CD14-positive monocyte (primary cell): ENCODE measurements at regions not wholly inside any gene's neighbourhood (a gene's known extent, or its start where the extent isn't known, plus 50 kb on each side); places are given as distances from the start of the nearest gene placed in this dataset.

Experiments
- DNase-seq, 3 donors: peaks; one replicate each; pipeline ENCODE4 v3.0.0-alpha.2; 2011 to 2022
- H2AFZ ChIP-seq: 2 replicates; pipeline ENCODE4 v1.6.0; 2012; ENCODE audit warnings: mild to moderate bottlenecking, low read depth, low read length, inconsistent platforms; ENCODE audit not compliant: insufficient read depth, poor library complexity, severe bottlenecking
- H3K27ac ChIP-seq, 2 donors: 1 replicate in 1 of 2; 2 replicates in 1 of 2; pipeline ENCODE4 v1.5.1; 2012 to 2013; ENCODE audit warnings: low read length in 2 of 2, control low read depth in 1 of 2, inconsistent platforms in 1 of 2, low read depth in 1 of 2, mild to moderate bottlenecking in 1 of 2
- H3K27me3 ChIP-seq, 2 donors: one replicate each; pipeline versions ENCODE4 v1.6.0 to v1.6.1; 2011 to 2013; ENCODE audit warnings: low read length in 2 of 2; ENCODE audit not compliant: control insufficient read depth in 2 of 2, insufficient read depth in 2 of 2
- H3K36me3 ChIP-seq, 2 donors: replicated peaks in 1 of 2; 1 replicate in 1 of 2; 2 replicates in 1 of 2; pipeline versions ENCODE4 v1.5.1 to v1.6.1; 2012 to 2013; ENCODE audit warnings: low read length in 2 of 2, control low read depth in 1 of 2, inconsistent platforms in 1 of 2, mild to moderate bottlenecking in 1 of 2; ENCODE audit not compliant: insufficient read depth in 2 of 2, control insufficient read depth in 1 of 2
- H3K4me1 ChIP-seq, 2 donors: 1 replicate in 1 of 2; 2 replicates in 1 of 2; pipeline versions ENCODE4 v1.5.1 to v1.6.1; 2012 to 2013; ENCODE audit warnings: low read length in 2 of 2, control low read depth in 1 of 2, inconsistent platforms in 1 of 2, mild to moderate bottlenecking in 1 of 2, moderate library complexity in 1 of 2; ENCODE audit not compliant: insufficient read depth in 2 of 2, control insufficient read depth in 1 of 2
- H3K4me2 ChIP-seq: replicated peaks from 2 replicates; pipeline ENCODE3; 2012; ENCODE audit warnings: low read length, moderate library complexity, mild to moderate bottlenecking; ENCODE audit not compliant: poor library complexity, severe bottlenecking; ENCODE audit errors: extremely low read depth
- H3K4me3 ChIP-seq, 3 experiments: fragments of 200-600 bp in 1 of 3; sonication (generic) in 1 of 3; replicated peaks in 1 of 3; 1 replicate in 2 of 3; 2 replicates in 1 of 3; pipeline ENCODE4 v1.5.1; 2011 to 2013; ENCODE audit warnings: low read length in 3 of 3, mild to moderate bottlenecking in 3 of 3, control low read depth in 2 of 3, low read depth in 2 of 3, inconsistent platforms in 1 of 3, moderate library complexity in 1 of 3
- H3K79me2 ChIP-seq: 2 replicates; pipeline ENCODE4 v1.6.0; 2012; ENCODE audit warnings: mild to moderate bottlenecking, control low read depth, inconsistent platforms, low read length, moderate library complexity; ENCODE audit not compliant: insufficient read depth
- H3K9ac ChIP-seq: 2 replicates; pipeline ENCODE4 v1.6.0; 2017; ENCODE audit warnings: low read length, mild to moderate bottlenecking; ENCODE audit not compliant: insufficient read depth, poor library complexity, severe bottlenecking
- H3K9me3 ChIP-seq, 2 donors: replicated peaks in 1 of 2; 1 replicate in 1 of 2; 2 replicates in 1 of 2; pipeline versions ENCODE4 v1.5.1 to v1.6.1; 2012 to 2013; ENCODE audit warnings: low read length in 2 of 2, control low read depth in 1 of 2; ENCODE audit not compliant: control insufficient read depth in 1 of 2, insufficient read depth in 1 of 2
- H4K20me1 ChIP-seq: 2 replicates; pipeline ENCODE4 v1.6.0; 2012; ENCODE audit warnings: mild to moderate bottlenecking, low read length, control low read depth, moderate library complexity; ENCODE audit not compliant: insufficient read depth
- H3K27ac Mint-ChIP-seq, 7 donors: one replicate each; pipeline ENCODE4 v1.8.0; 2020; ENCODE audit warnings: mild to moderate bottlenecking in 7 of 7, mixed read lengths in 7 of 7, moderate library complexity in 6 of 7, inconsistent platforms in 2 of 7
- H3K27me3 Mint-ChIP-seq, 3 donors: one replicate each; pipeline ENCODE4 v1.8.0; 2021 to 2022; ENCODE audit warnings: low read depth in 3 of 3, mild to moderate bottlenecking in 3 of 3, mixed read lengths in 3 of 3, moderate library complexity in 3 of 3, inconsistent platforms in 1 of 3
- H3K36me3 Mint-ChIP-seq, 2 donors: one replicate each; pipeline ENCODE4 v1.8.0; 2020; ENCODE audit warnings: mixed read lengths in 2 of 2, inconsistent platforms in 1 of 2, mild to moderate bottlenecking in 1 of 2
- H3K4me1 Mint-ChIP-seq: one replicate; pipeline ENCODE4 v1.8.0; 2020; ENCODE audit warnings: mild to moderate bottlenecking, mixed read lengths
- H3K4me3 Mint-ChIP-seq, 2 donors: one replicate each; pipeline ENCODE4 v1.8.0; 2020; ENCODE audit warnings: mild to moderate bottlenecking in 2 of 2, mixed read lengths in 2 of 2, moderate library complexity in 1 of 2
- H3K9me3 Mint-ChIP-seq, 7 donors: one replicate each; pipeline ENCODE4 v1.8.0; 2020 to 2022; ENCODE audit warnings: mixed read lengths in 7 of 7, mild to moderate bottlenecking in 6 of 7, moderate library complexity in 6 of 7, inconsistent platforms in 2 of 7
- whole genome bisulfite sequencing: methylation state at CpG from one replicate; pipeline ENCODE4 v1.1.5; 2013; ENCODE audit warnings: missing lambda C conversion rate; ENCODE audit not compliant: insufficient coverage; 5-methylcytosine and 5-hydroxymethylcytosine counted together
- intact Hi-C, 2 donors: fragments of 100-400 bp; cut with micrococcal nuclease; formaldehyde crosslinking; loops; one replicate each; pipeline versions ENCODE4 v1.15.0 to v1.15.1; 2023
- TF ChIP-seq, protein P1 (sequence below): fragments of 200-600 bp; IDR thresholded peaks from one replicate; pipeline ENCODE4 v1.8.0; 2022; ENCODE audit warnings: antibody characterized with exemption, mild to moderate bottlenecking

DNA sequence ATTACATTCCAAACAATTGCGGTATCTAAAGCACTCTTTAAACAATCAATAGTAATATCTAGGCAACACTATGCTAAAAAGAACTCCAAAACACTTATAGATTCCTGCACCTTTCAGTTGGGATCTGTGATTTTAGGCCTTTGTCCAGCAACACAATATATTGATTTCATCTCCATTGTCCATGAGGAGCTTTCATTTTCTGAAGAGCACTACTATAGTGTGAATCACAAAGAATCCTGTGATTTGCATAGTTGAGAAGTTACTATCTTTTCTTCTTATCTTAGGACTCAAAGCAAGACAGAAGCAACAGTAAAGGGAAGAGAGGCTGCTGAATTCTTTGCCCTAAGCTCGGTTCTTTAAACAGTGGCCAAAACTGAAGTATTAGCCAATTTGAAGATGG, 846.8 kb downstream of the IPMK start:
- H3K4me3 Mint-ChIP-seq, result no peak overlapping the region
- TF ChIP-seq, protein P1, sequence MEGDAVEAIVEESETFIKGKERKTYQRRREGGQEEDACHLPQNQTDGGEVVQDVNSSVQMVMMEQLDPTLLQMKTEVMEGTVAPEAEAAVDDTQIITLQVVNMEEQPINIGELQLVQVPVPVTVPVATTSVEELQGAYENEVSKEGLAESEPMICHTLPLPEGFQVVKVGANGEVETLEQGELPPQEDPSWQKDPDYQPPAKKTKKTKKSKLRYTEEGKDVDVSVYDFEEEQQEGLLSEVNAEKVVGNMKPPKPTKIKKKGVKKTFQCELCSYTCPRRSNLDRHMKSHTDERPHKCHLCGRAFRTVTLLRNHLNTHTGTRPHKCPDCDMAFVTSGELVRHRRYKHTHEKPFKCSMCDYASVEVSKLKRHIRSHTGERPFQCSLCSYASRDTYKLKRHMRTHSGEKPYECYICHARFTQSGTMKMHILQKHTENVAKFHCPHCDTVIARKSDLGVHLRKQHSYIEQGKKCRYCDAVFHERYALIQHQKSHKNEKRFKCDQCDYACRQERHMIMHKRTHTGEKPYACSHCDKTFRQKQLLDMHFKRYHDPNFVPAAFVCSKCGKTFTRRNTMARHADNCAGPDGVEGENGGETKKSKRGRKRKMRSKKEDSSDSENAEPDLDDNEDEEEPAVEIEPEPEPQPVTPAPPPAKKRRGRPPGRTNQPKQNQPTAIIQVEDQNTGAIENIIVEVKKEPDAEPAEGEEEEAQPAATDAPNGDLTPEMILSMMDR, result no peak
- H3K4me2 ChIP-seq, result no peak overlapping the region
- no peak overlapping the region for H2AFZ ChIP-seq
- no peaks in the 10 kb centered on the region for H3K4me1 ChIP-seq
- H3K27me3 ChIP-seq, result no peaks in the 10 kb centered on the region
- WGBS, result 75% methylated on average over 1 of the region's 2 CpGs
- H3K79me2 ChIP-seq, result no peaks in the 10 kb centered on the region
- H3K27me3 Mint-ChIP-seq, result no peaks in the 10 kb centered on the region
- H3K36me3 ChIP-seq, result no peaks in the 10 kb centered on the region
- H3K9me3 ChIP-seq, result no peaks in the 10 kb centered on the region
- H3K9ac ChIP-seq, result no peak overlapping the region
- intact Hi-C loops, result no loop called here
- no peak overlapping the region for H3K27ac Mint-ChIP-seq
- H3K4me3 ChIP-seq, result no peak overlapping the region
- H3K9me3 Mint-ChIP-seq, result peaks cover 0 to 5% (median 2%) of the 10 kb centered on the region in 7 donors
- DNase-seq, result no peak
- H4K20me1 ChIP-seq, result no peaks in the 10 kb centered on the region
- H3K27ac ChIP-seq, result no peak overlapping the region
- no peaks in the 10 kb centered on the region for H3K4me1 Mint-ChIP-seq
- H3K36me3 Mint-ChIP-seq, result no peaks in the 10 kb centered on the region

DNA sequence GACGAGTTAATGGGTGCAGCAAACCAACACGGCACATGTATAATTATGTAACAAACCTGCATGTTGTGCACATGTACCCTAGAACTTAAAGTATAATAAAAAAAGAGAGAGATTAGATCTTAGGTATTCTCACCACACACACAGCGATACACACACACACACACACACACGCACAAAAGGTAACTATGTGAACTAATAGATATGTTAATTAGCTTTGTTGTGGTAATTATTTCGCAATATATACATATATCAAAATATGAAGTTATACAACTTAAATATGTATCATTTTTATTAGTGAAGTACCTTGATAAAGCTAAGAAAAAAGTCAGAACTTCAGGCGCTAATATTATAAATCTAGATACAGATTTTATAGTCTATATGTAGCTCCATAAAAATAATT, 849.2 kb downstream of the IPMK start:
- Mint-ChIP-seq H3K27ac (no peak overlapping the region), H3K36me3 (no peaks in the 10 kb centered on the region), H3K27me3 (no peaks in the 10 kb centered on the region), H3K9me3 (peaks cover 0 to 5% (median 3%) of the 10 kb centered on the region in 7 donors), H3K4me3 (no peak overlapping the region), H3K4me1 (no peaks in the 10 kb centered on the region)
- TF ChIP-seq, protein P1, result no peak
- Histone ChIP-seq H3K4me2 (no peak overlapping the region), H3K27ac (no peak overlapping the region), H3K79me2 (no peaks in the 10 kb centered on the region), H4K20me1 (no peaks in the 10 kb centered on the region), H3K9ac (no peak overlapping the region), H2AFZ (no peak overlapping the region), H3K36me3 (no peaks in the 10 kb centered on the region), H3K27me3 (no peaks in the 10 kb centered on the region), H3K9me3 (no peaks in the 10 kb centered on the region), H3K4me3 (no peak overlapping the region), H3K4me1 (no peaks in the 10 kb centered on the region)
- intact Hi-C loops, result no loop called here
- DNase-seq, result no peak
- WGBS, result no CpG with 5 or more reads among the region's 6 CpGs
